H9 (cell line): ENCODE measurements at regions not wholly inside any gene's neighbourhood (a gene's known extent, or its start where the extent isn't known, plus 50 kb on each side); places are given as distances from the start of the nearest gene placed in this dataset.

ENCODE experiments used
- DNase-seq: peaks from one replicate; pipeline ENCODE4 v3.0.0-alpha.2; 2017
- H2AFZ ChIP-seq: one replicate; pipeline ENCODE4 v1.6.1; 2013; ENCODE audit warnings: mild to moderate bottlenecking, low read length, control low read depth, moderate library complexity
- H2AK5ac ChIP-seq: 2 replicates; pipeline ENCODE4 v1.6.1; 2013; ENCODE audit warnings: low read length, control low read depth, mixed read lengths; ENCODE audit not compliant: insufficient read length
- H2BK120ac ChIP-seq: one replicate; pipeline ENCODE4 v1.6.1; 2013; ENCODE audit warnings: low read depth, mild to moderate bottlenecking, low read length, control low read depth, inconsistent platforms; ENCODE audit not compliant: poor library complexity, severe bottlenecking
- H2BK12ac ChIP-seq: 2 replicates; pipeline ENCODE4 v1.6.1; 2013; ENCODE audit warnings: low read length, control low read depth, mixed read lengths, low read depth; ENCODE audit not compliant: insufficient read length
- H2BK15ac ChIP-seq: 2 replicates; pipeline ENCODE4 v1.6.1; 2013; ENCODE audit warnings: low read depth, low read length, control low read depth
- H2BK20ac ChIP-seq: one replicate; pipeline ENCODE4 v1.6.1; 2013; ENCODE audit warnings: low read depth, mild to moderate bottlenecking, low read length, control low read depth, inconsistent platforms; ENCODE audit not compliant: poor library complexity, severe bottlenecking
- H2BK5ac ChIP-seq: 2 replicates; pipeline ENCODE4 v1.6.1; 2013; ENCODE audit warnings: low read length, control low read depth, mixed read lengths; ENCODE audit not compliant: insufficient read length
- H3K14ac ChIP-seq: 2 replicates; pipeline ENCODE4 v1.6.1; 2013; ENCODE audit warnings: low read length, control low read depth; ENCODE audit not compliant: insufficient read depth
- H3K18ac ChIP-seq: 2 replicates; pipeline ENCODE4 v1.6.1; 2013; ENCODE audit warnings: low read depth, mild to moderate bottlenecking, mixed read lengths, low read length, control low read depth; ENCODE audit not compliant: insufficient read length
- H3K23ac ChIP-seq: 2 replicates; pipeline ENCODE4 v1.6.1; 2013; ENCODE audit warnings: low read length, control low read depth, mixed read lengths, low read depth; ENCODE audit not compliant: insufficient read length
- H3K23me2 ChIP-seq: 2 replicates; pipeline ENCODE4 v1.6.1; 2013; ENCODE audit warnings: low read depth, mild to moderate bottlenecking, mixed read lengths, low read length, control low read depth; ENCODE audit not compliant: insufficient read length, poor library complexity, severe bottlenecking
- H3K27ac ChIP-seq: 2 replicates; pipeline ENCODE4 v1.5.1; 2013; ENCODE audit warnings: low read length, control low read depth, mixed read lengths, low read depth; ENCODE audit not compliant: insufficient read length
- H3K27me3 ChIP-seq: 2 replicates; pipeline ENCODE4 v1.6.1; 2013; ENCODE audit warnings: low read length, control low read depth, inconsistent platforms; ENCODE audit not compliant: insufficient read depth
- H3K4ac ChIP-seq: 2 replicates; pipeline ENCODE4 v1.6.1; 2013; ENCODE audit warnings: low read depth, mild to moderate bottlenecking, control low read depth, inconsistent platforms, low read length, moderate library complexity
- H3K4me1 ChIP-seq: 2 replicates; pipeline ENCODE4 v1.6.1; 2013; ENCODE audit warnings: low read length, control low read depth, inconsistent platforms; ENCODE audit not compliant: insufficient read depth
- H3K4me2 ChIP-seq: 2 replicates; pipeline ENCODE4 v1.6.1; 2013; ENCODE audit warnings: low read length, control low read depth, mixed read lengths; ENCODE audit not compliant: insufficient read length, insufficient read depth
- H3K56ac ChIP-seq: 2 replicates; pipeline ENCODE4 v1.6.1; 2013; ENCODE audit warnings: low read depth, mild to moderate bottlenecking, mixed read lengths, low read length, control low read depth; ENCODE audit not compliant: insufficient read length
- H3K79me1 ChIP-seq: 2 replicates; pipeline ENCODE4 v1.6.1; 2013; ENCODE audit warnings: low read depth, mild to moderate bottlenecking, moderate library complexity, low read length, control low read depth, inconsistent platforms; ENCODE audit not compliant: insufficient read depth, poor library complexity, severe bottlenecking
- H3K79me2 ChIP-seq: 2 replicates; pipeline ENCODE4 v1.6.1; 2013; ENCODE audit warnings: low read length, control low read depth, inconsistent platforms; ENCODE audit not compliant: insufficient read depth
- H3K9ac ChIP-seq: 2 replicates; pipeline ENCODE4 v1.6.1; 2013; ENCODE audit warnings: low read length, control low read depth, mixed read lengths; ENCODE audit not compliant: insufficient read length; ENCODE audit errors: extremely low read depth
- H3K9me3 ChIP-seq: one replicate; pipeline ENCODE4 v1.6.1; 2013; ENCODE audit warnings: low read depth, low read length, inconsistent platforms; ENCODE audit not compliant: control insufficient read depth
- H3T11ph ChIP-seq: one replicate; pipeline ENCODE4 v1.6.1; 2013; ENCODE audit warnings: mild to moderate bottlenecking, low read length, control low read depth, inconsistent platforms
- H4K20me1 ChIP-seq: one replicate; pipeline ENCODE4 v1.6.1; 2013; ENCODE audit not compliant: control insufficient read depth, insufficient read length, insufficient read depth
- H4K5ac ChIP-seq: 2 replicates; pipeline ENCODE4 v1.6.1; 2013; ENCODE audit warnings: low read depth, mild to moderate bottlenecking, mixed read lengths, low read length, control low read depth; ENCODE audit not compliant: insufficient read length
- H4K8ac ChIP-seq: replicated peaks from 2 replicates; pipeline ENCODE4 v1.6.1; 2013; ENCODE audit warnings: low read length, control low read depth, mixed read lengths, low read depth; ENCODE audit not compliant: insufficient read length
- H4K91ac ChIP-seq: 2 replicates; pipeline ENCODE4 v1.6.1; 2013; ENCODE audit warnings: low read depth, mild to moderate bottlenecking, moderate library complexity, mixed read lengths, low read length, control low read depth; ENCODE audit not compliant: insufficient read length
- H3K27ac Mint-ChIP-seq, 3 experiments: 2 replicates in 2 of 3; 3 replicates in 1 of 3; pipeline ENCODE4 v1.8.0; 2020 to 2021; ENCODE audit warnings: mixed read lengths in 3 of 3, mild to moderate bottlenecking in 1 of 3, moderate library complexity in 1 of 3
- H3K27me3 Mint-ChIP-seq: 2 replicates; pipeline ENCODE4 v1.8.0; 2021; ENCODE audit warnings: low read depth, mild to moderate bottlenecking, moderate library complexity, mixed read lengths
- H3K36me3 Mint-ChIP-seq, 3 experiments: 2 replicates in 2 of 3; 3 replicates in 1 of 3; pipeline ENCODE4 v1.8.0; 2020 to 2021; ENCODE audit warnings: low read depth in 3 of 3, mixed read lengths in 3 of 3; ENCODE audit not compliant: insufficient read depth in 1 of 3
- H3K4me1 Mint-ChIP-seq, 2 experiments: 2 replicates each; pipeline ENCODE4 v1.8.0; 2020; ENCODE audit warnings: mixed read lengths in 2 of 2
- H3K4me3 Mint-ChIP-seq, 2 experiments: 2 replicates in 1 of 2; 3 replicates in 1 of 2; pipeline ENCODE4 v1.8.0; 2020 to 2021; ENCODE audit warnings: mild to moderate bottlenecking in 2 of 2, mixed read lengths in 2 of 2, moderate library complexity in 1 of 2
- H3K9me3 Mint-ChIP-seq, 2 experiments: 2 replicates in 1 of 2; 3 replicates in 1 of 2; pipeline ENCODE4 v1.8.0; 2020; ENCODE audit warnings: mild to moderate bottlenecking in 2 of 2, mixed read lengths in 2 of 2, moderate library complexity in 1 of 2
- CTCF ChIP-seq: fragments of 200-600 bp; sonication (generic); conservative IDR thresholded peaks from 3 replicates; pipeline ENCODE4 v1.8.0; 2021; ENCODE audit warnings: antibody characterized with exemption, mild to moderate bottlenecking
- WGBS: extraction: QIAGEN DNeasy Blood & Tissue Kit; methylation state at CpG from one replicate; pipeline ENCODE4 v1.1.7; 2013; ENCODE audit warnings: missing lambda C conversion rate, low lambda C conversion rate, mixed read lengths; ENCODE audit not compliant: insufficient read length; ENCODE audit errors: extremely low coverage; 5-methylcytosine and 5-hydroxymethylcytosine counted together

GRCh38 chr10:36943544-36943943 is 181.9 kb upstream of the ANKRD30A start:
- Histone ChIP-seq H2BK120ac (no peak overlapping the region), H2BK15ac (no peak overlapping the region), H4K91ac (no peak overlapping the region), H3T11ph (no peak overlapping the region), H2BK12ac (no peak overlapping the region), H3K4ac (no peak overlapping the region), H2AFZ (no peak overlapping the region), H4K5ac (no peak overlapping the region), H2BK20ac (no peak overlapping the region), H2AK5ac (no peak overlapping the region), H3K9me3 (peaks cover 54% of the 10 kb centered on the region), H3K23ac (no peak overlapping the region), H3K56ac (no peak overlapping the region), H3K4me2 (no peak overlapping the region), H3K23me2 (no peaks in the 10 kb centered on the region), H4K8ac (no peak overlapping the region), H3K4me1 (no peaks in the 10 kb centered on the region), H3K27me3 (no peaks in the 10 kb centered on the region), H3K79me2 (no peaks in the 10 kb centered on the region), H3K79me1 (no peaks in the 10 kb centered on the region), H4K20me1 (no peaks in the 10 kb centered on the region), H3K9ac (no peak overlapping the region), H2BK5ac (no peak overlapping the region), H3K18ac (no peak overlapping the region), H3K27ac (no peak overlapping the region), H3K14ac (no peak overlapping the region)
- no peak for DNase-seq
- WGBS: no CpG with 5 or more reads among the region's 12 CpGs
- Mint-ChIP-seq H3K4me1 (no peaks in the 10 kb centered on the region), H3K27ac (no peak overlapping the region), H3K27me3 (peaks cover 2% of the 10 kb centered on the region), H3K4me3 (no peak overlapping the region), H3K36me3 (peaks cover 4 to 21% (median 13%) of the 10 kb centered on the region in 3 experiments; a peak in 6 of 7 replicates), H3K9me3 (peaks cover 81 to 86% of the 10 kb centered on the region in 2 experiments)
- no peak for TF ChIP-seq CTCF
